ENCODE measurements at regions not wholly inside any gene's neighbourhood (a gene's known extent, or its start where the extent isn't known, plus 50 kb on each side); places are given as distances from the start of the nearest gene placed in this dataset.

GRCh38 chr15:70428211-70428822, 330.6 kb upstream of the TLE3 start:
- Histone ChIP-seq H3K27me3 (ENCODE audit: low read depth) (peaks cover 42% of the 10 kb centered on the region), H3K4me3 (no peak overlapping the region), H3K9me3 (replicated peaks) (peaks cover 7% of the 10 kb centered on the region), H3K36me3 (no peaks in the 10 kb centered on the region), H3K4me1 (no peaks in the 10 kb centered on the region), H3K27ac (replicated peaks) (no peak overlapping the region)
- DNase-seq, result no peak
- TF ChIP-seq, protein P1, sequence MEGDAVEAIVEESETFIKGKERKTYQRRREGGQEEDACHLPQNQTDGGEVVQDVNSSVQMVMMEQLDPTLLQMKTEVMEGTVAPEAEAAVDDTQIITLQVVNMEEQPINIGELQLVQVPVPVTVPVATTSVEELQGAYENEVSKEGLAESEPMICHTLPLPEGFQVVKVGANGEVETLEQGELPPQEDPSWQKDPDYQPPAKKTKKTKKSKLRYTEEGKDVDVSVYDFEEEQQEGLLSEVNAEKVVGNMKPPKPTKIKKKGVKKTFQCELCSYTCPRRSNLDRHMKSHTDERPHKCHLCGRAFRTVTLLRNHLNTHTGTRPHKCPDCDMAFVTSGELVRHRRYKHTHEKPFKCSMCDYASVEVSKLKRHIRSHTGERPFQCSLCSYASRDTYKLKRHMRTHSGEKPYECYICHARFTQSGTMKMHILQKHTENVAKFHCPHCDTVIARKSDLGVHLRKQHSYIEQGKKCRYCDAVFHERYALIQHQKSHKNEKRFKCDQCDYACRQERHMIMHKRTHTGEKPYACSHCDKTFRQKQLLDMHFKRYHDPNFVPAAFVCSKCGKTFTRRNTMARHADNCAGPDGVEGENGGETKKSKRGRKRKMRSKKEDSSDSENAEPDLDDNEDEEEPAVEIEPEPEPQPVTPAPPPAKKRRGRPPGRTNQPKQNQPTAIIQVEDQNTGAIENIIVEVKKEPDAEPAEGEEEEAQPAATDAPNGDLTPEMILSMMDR (IDR thresholded peaks at IDR 0.05; ENCODE audit: borderline replicate concordance), result no peak
- intact Hi-C loops (cut with micrococcal nuclease), result no loop called here

DNA sequence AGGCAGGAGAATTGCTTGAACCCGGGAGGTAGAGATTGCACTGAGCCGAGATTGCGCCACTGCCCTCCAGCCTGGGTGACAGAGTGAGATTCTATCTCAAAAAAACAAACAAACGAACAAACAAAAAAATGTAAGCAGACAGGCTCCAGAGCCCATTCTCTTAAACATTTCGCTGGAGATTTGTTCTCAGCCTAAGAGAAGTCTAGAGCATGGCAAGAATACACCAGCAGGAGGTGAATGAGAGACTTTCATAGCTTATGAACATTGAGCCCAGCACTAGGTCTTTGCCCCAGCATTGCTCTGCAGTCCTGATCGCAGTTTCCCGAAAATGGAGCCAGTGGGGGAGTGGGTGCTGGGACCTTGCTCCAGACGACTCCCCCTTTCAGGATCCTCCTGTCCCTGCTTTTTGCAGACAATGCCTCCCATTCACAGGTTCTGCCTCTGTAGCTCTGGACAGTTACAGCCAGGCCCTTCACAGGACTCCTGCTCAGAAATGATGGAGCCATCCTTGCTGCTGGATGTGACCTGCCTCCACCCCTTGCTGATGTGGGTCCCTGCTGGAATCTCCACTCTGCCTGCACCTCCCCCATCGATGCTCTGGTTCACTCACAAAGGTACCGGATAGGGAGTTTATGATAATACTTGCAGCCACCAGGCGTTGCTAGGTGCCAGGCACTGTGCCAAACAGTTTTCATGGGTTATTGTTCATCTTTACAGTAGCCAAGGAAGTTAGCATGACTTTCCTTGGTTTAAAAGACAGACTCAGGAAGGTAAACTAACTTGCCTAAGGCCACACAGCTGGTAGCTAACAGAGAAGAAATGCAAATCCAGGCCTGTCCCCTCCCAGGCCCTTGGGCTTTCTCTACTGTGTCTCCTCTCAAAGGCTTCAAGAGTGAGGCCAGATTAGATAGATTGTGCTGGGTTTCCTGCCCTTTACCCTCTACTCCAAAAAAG, 329.7 kb upstream of the TLE3 start:
- Histone ChIP-seq H3K27me3 (ENCODE audit: low read depth) (peaks cover 50% of the 10 kb centered on the region), H3K4me1 (no peaks in the 10 kb centered on the region), H3K9me3 (replicated peaks) (peaks cover 7% of the 10 kb centered on the region), H3K27ac (replicated peaks) (no peak overlapping the region), H3K36me3 (no peaks in the 10 kb centered on the region), H3K4me3 (no peak overlapping the region)
- intact Hi-C loops (cut with micrococcal nuclease), result no loop called here
- TF ChIP-seq, protein P1 (IDR thresholded peaks at IDR 0.05; ENCODE audit: borderline replicate concordance), result no peak
- DNase-seq, result no peak

- peaks cover 7% of the 10 kb centered on the region for H3K9me3 ChIP-seq (replicated peaks)
- no peaks in the 10 kb centered on the region for H3K36me3 ChIP-seq
- intact Hi-C loops (cut with micrococcal nuclease), result no loop called here
- no peak overlapping the region for H3K4me3 ChIP-seq
- DNase-seq, result no peak
- TF ChIP-seq, protein P1 (IDR thresholded peaks at IDR 0.05; ENCODE audit: borderline replicate concordance), result no peak
- no peaks in the 10 kb centered on the region for H3K4me1 ChIP-seq
- peaks cover 56% of the 10 kb centered on the region for H3K27me3 ChIP-seq (ENCODE audit: low read depth)
- H3K27ac ChIP-seq (replicated peaks), result no peak overlapping the region
Observed at GRCh38 chr15:70426096-70426821, 328.5 kb upstream of the TLE3 start.

DNA sequence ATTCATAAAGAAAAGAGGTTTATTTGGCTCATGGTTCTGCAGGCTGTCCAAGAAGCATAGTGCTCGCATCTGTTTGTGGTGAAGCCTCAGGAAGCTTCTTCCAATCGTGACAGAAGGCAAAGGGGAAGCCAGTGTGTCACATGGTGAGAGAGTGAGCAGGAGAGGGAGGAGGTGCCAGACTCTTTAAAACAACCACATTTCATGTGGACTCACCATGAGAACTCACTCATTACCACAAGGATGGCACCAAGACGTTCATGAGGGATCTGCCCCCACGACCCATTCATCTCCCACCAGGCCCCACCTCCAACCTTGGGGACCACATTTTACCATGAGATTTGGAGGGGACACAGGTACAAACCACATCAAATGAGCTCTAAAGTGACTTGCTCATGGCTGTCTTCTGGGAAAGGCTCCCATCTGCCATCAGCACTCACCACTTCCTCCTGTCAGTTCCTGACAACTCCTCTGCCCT, 327.3 kb upstream of the TLE3 start:
- intact Hi-C loops (cut with micrococcal nuclease), result no loop called here
- TF ChIP-seq, protein P1 (IDR thresholded peaks at IDR 0.05; ENCODE audit: borderline replicate concordance), result no peak
- Histone ChIP-seq H3K36me3 (no peaks in the 10 kb centered on the region), H3K4me3 (no peak overlapping the region), H3K27me3 (ENCODE audit: low read depth) (peaks cover 62% of the 10 kb centered on the region), H3K9me3 (replicated peaks) (peaks cover 7% of the 10 kb centered on the region), H3K27ac (replicated peaks) (no peak overlapping the region), H3K4me1 (no peaks in the 10 kb centered on the region)
- no peak for DNase-seq

DNA sequence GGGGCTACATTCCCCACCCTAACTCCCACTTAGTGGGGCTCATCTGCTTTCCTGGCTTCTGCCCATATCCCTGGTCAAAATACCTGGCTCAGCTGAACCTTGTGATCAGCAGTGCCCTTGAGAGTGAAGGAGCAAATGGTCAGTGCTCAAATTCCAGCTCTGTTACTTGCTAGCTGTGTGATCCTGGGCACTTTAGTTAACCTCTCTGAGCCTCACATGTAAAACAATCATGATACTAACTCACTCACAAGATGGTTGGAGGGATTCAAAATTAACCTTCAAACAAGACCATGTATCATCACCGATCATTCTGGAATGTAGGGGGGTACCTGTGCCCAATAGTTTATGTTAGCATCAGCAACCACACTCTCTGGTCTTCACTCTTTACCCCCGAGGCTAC, 325.6 kb upstream of the TLE3 start:
- Histone ChIP-seq H3K4me3 (no peak overlapping the region), H3K9me3 (replicated peaks) (no peaks in the 10 kb centered on the region), H3K27me3 (ENCODE audit: low read depth) (peaks cover 79% of the 10 kb centered on the region), H3K4me1 (no peaks in the 10 kb centered on the region), H3K27ac (replicated peaks) (no peak overlapping the region), H3K36me3 (no peaks in the 10 kb centered on the region)
- intact Hi-C loops (cut with micrococcal nuclease), result no loop called here
- no peak for DNase-seq
- TF ChIP-seq, protein P1 (IDR thresholded peaks at IDR 0.05; ENCODE audit: borderline replicate concordance), result no peak

All from left ventricle myocardium inferior (tissue), 1 donor.